Peyer's patch (tissue), 4 donors: ENCODE measurements at regions not wholly inside any gene's neighbourhood (a gene's known extent, or its start where the extent isn't known, plus 50 kb on each side); places are given as distances from the start of the nearest gene placed in this dataset.

ENCODE experiments used
- DNase-seq, 3 donors: peaks; one replicate each; pipeline ENCODE4 v3.0.0-alpha.2; 2017 to 2019
- H3K27ac ChIP-seq, 4 donors: fragments of 200-600 bp; sonication (generic); one replicate each; pipeline ENCODE4 v1.5.1; 2016 to 2019
- H3K27me3 ChIP-seq, 2 donors: fragments of 200-600 bp; sonication (generic); one replicate each; pipeline ENCODE4 v1.5.1; 2019
- H3K36me3 ChIP-seq, 3 donors: fragments of 200-600 bp; sonication (generic); one replicate each; pipeline ENCODE4 v1.5.1; 2016 to 2019
- H3K4me1 ChIP-seq, 4 donors: fragments of 200-600 bp; sonication (generic); one replicate each; pipeline ENCODE4 v1.5.1; 2016 to 2019
- H3K4me3 ChIP-seq, 4 donors: fragments of 200-600 bp; sonication (generic); 1 replicate in 3 of 4; 2 replicates in 1 of 4; pipeline ENCODE4 v1.5.1; 2016 to 2019; ENCODE audit warnings: mild to moderate bottlenecking in 1 of 4
- H3K9me3 ChIP-seq, 4 donors: fragments of 200-600 bp; sonication (generic); one replicate each; pipeline ENCODE4 v1.5.1; 2016 to 2019; ENCODE audit warnings: mild to moderate bottlenecking in 1 of 4
- CTCF ChIP-seq, 6 experiments: fragments of 450-650 bp in 4 of 6; fragments of 200-600 bp in 2 of 6; sonication (generic) in 1 of 6; IDR thresholded peaks; one replicate each; pipeline ENCODE4 v1.5.1; 2017 to 2019; ENCODE audit warnings: antibody characterized with exemption in 6 of 6, mild to moderate bottlenecking in 3 of 6, moderate library complexity in 1 of 6
- POLR2A ChIP-seq, 2 donors: fragments of 450-650 bp; IDR thresholded peaks; one replicate each; pipeline ENCODE4 v1.5.1; 2017; ENCODE audit warnings: antibody characterized with exemption in 2 of 2, mild to moderate bottlenecking in 2 of 2, moderate library complexity in 2 of 2

- H3K9me3 ChIP-seq: no peaks in the 10 kb centered on the region
- no peak for DNase-seq
- no peaks in the 10 kb centered on the region for H3K36me3 ChIP-seq
- no peak overlapping the region for H3K27ac ChIP-seq
- H3K4me3 ChIP-seq: no peak overlapping the region
- H3K4me1 ChIP-seq: no peaks in the 10 kb centered on the region
- TF ChIP-seq POLR2A (IDR thresholded peaks at IDR 0.05) (no peak), CTCF (IDR thresholded peaks at IDR 0.05) (no peak)
- H3K27me3 ChIP-seq: no peaks in the 10 kb centered on the region
Observed at GRCh38 chr1:37239225-37239740, 205.0 kb upstream of the GRIK3 start.

GRCh38 chr1:37240897-37241296 is 206.6 kb upstream of the GRIK3 start:
- Histone ChIP-seq H3K9me3 (no peaks in the 10 kb centered on the region), H3K4me3 (no peak overlapping the region), H3K36me3 (no peaks in the 10 kb centered on the region), H3K27ac (no peak overlapping the region), H3K4me1 (no peaks in the 10 kb centered on the region), H3K27me3 (no peaks in the 10 kb centered on the region)
- DNase-seq: no peak
- TF ChIP-seq CTCF (IDR thresholded peaks at IDR 0.05) (no peak), POLR2A (IDR thresholded peaks at IDR 0.05) (no peak)

- Histone ChIP-seq H3K36me3 (no peaks in the 10 kb centered on the region), H3K4me3 (no peak overlapping the region), H3K27ac (no peak overlapping the region), H3K27me3 (no peaks in the 10 kb centered on the region), H3K4me1 (no peaks in the 10 kb centered on the region), H3K9me3 (no peaks in the 10 kb centered on the region)
- TF ChIP-seq POLR2A (IDR thresholded peaks at IDR 0.05): no peak
- TF ChIP-seq CTCF (IDR thresholded peaks at IDR 0.05): no peak
- DNase-seq: no peak
Observed at GRCh38 chr1:37242501-37242900, 208.2 kb upstream of the GRIK3 start.

- H3K27ac ChIP-seq: no peak overlapping the region
- H3K36me3 ChIP-seq: no peaks in the 10 kb centered on the region
- no peaks in the 10 kb centered on the region for H3K27me3 ChIP-seq
Observed at GRCh38 chr1:37243368-37244082, 209.2 kb upstream of the GRIK3 start.

GRCh38 chr1:37244083-37244480 is 209.8 kb upstream of the GRIK3 start:
- H3K36me3 ChIP-seq: no peaks in the 10 kb centered on the region
- H3K4me3 ChIP-seq: no peak overlapping the region
- DNase-seq: no peak
- no peak for TF ChIP-seq CTCF (IDR thresholded peaks at IDR 0.05)
- no peak for TF ChIP-seq POLR2A (IDR thresholded peaks at IDR 0.05)
- H3K4me1 ChIP-seq: no peaks in the 10 kb centered on the region
- H3K27ac ChIP-seq: no peak overlapping the region
- H3K9me3 ChIP-seq: no peaks in the 10 kb centered on the region
- H3K27me3 ChIP-seq: no peaks in the 10 kb centered on the region

More at GRCh38 chr1:37243368-37244082, 209.2 kb upstream of the GRIK3 start:
- DNase-seq: no peak
- no peaks in the 10 kb centered on the region for H3K4me1 ChIP-seq
- TF ChIP-seq CTCF (IDR thresholded peaks at IDR 0.05) (no peak), POLR2A (IDR thresholded peaks at IDR 0.05) (no peak)
- no peaks in the 10 kb centered on the region for H3K9me3 ChIP-seq
- no peak overlapping the region for H3K4me3 ChIP-seq
